ENCODE measurements at regions not wholly inside any gene's neighbourhood (a gene's known extent, or its start where the extent isn't known, plus 50 kb on each side); places are given as distances from the start of the nearest gene placed in this dataset.

DNA sequence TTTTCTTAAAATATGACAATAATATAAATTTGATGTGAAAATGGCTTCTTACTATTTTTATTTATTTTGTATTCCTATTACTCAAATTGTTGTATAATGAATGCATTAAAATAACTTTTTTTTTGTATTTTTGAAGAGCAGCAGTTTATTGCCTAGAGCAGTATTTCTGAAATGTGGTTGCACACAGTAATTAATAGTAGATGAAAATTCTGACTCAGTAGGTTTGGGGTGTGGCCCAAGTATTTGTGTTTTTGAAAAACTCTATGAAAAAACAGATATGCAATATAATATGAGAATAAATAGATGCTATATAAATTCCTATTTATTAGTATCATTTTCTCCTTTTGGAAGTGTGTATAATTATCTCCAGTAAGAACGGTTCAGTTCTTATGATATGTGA, 2225.3 kb upstream of the C9orf72 start:
- H3K9me3 Mint-ChIP-seq: no peaks in the 10 kb centered on the region
- no peaks in the 10 kb centered on the region for H3K27me3 Mint-ChIP-seq
- ATAC-seq (no peak), DNase-seq (no peak)
- no peaks in the 10 kb centered on the region for H3K4me1 Mint-ChIP-seq
- no peak overlapping the region for H3K4me3 Mint-ChIP-seq
- no peak overlapping the region for H3K27ac Mint-ChIP-seq

DNA sequence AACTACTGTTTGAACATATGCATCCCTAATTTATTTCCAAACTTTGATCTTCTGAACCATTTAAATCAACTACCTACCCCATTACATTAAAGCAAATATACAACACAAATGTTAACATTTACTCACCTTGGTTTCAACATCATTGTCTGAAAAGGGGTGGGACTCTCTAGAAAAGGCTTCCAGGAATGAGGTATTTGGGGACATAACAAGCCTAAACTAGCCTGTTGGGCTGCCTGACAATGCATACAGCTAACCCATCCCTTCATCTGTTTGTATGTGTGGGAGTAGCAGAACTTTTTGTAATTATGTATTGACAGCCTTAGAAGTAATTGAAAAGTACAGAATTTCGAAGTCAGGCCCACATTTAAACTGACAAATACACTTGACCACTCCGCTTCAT, 2225.9 kb upstream of the C9orf72 start:
- Mint-ChIP-seq H3K9me3 (no peaks in the 10 kb centered on the region), H3K4me3 (no peak overlapping the region)
- ATAC-seq: no peak

GRCh38 chr9:29800821-29801220, 2227.5 kb upstream of the C9orf72 start:
- no peak overlapping the region for H3K27ac Mint-ChIP-seq
- H3K4me1 Mint-ChIP-seq: no peaks in the 10 kb centered on the region
- no peaks in the 10 kb centered on the region for H3K27me3 Mint-ChIP-seq
- ATAC-seq (no peak), DNase-seq (no peak)
- H3K9me3 Mint-ChIP-seq: no peaks in the 10 kb centered on the region
- no peak overlapping the region for H3K4me3 Mint-ChIP-seq

More for the DNA sequence above, 2225.9 kb upstream of the C9orf72 start:
- DNase-seq: no peak
- Mint-ChIP-seq H3K27ac (no peak overlapping the region), H3K27me3 (no peaks in the 10 kb centered on the region), H3K4me1 (no peaks in the 10 kb centered on the region)

DNA sequence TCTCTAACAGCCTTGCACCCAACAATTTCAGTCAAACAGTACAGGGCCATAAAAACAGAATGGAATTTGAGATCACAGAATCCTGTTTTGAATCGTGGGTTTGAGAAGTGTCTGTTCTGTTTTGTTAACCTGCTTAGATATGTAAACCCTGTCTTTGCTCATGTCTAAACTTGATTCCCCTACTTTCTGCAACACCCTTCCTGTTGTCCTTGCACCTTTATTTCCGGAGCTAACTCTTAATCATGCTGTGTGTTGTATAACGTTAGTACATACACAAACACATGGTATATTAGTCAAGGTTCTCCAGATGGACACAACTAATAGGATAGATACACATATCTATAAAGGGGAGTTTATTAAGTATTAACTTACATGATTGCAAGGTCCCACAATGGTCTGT, 2229.2 kb upstream of the C9orf72 start:
- no peaks in the 10 kb centered on the region for H3K4me1 Mint-ChIP-seq
- no peak overlapping the region for H3K4me3 Mint-ChIP-seq
- peaks cover 0 to 5% of the 10 kb centered on the region in 2 donors for H3K9me3 Mint-ChIP-seq
- no peaks in the 10 kb centered on the region for H3K27me3 Mint-ChIP-seq
- H3K27ac Mint-ChIP-seq: no peak overlapping the region
- DNase-seq (no peak), ATAC-seq (no peak)

DNA sequence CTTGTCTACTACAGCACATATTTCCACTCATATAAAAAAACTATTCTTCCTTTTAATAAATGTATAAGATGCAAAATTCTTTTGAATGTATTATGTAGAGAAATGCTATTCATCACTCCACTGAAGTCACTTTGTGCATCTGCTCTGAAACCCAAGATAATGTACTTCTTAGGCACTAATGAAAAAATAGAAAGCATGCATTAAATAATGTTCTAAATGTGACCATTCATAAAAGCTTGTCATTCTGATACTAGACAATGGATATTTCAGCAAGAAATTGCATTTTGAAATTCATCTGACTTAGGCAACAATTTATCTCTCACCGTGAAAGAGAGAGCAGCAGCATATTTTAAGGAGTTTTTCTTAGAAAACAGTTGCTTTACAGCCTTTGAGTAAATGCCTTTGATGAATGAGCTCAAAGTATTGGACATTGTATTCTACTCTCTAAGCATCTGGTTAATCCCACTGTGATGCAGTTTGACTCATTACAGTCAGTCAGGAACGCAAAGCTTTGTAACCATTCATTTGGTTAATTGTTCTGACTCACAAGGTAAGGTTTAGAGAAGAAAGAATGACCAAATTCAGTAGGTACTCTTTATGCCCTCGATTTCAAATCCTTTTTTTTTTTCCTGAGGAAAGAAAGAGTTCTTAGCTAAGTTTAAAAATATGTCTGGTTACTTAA, 2233.8 kb upstream of the C9orf72 start:
- no peak for ATAC-seq
- DNase-seq: no peak
- Mint-ChIP-seq H3K4me3 (no peak overlapping the region), H3K9me3 (peaks cover 5 to 17% of the 10 kb centered on the region in 2 donors), H3K27me3 (no peaks in the 10 kb centered on the region), H3K27ac (no peak overlapping the region), H3K4me1 (no peaks in the 10 kb centered on the region)

DNA sequence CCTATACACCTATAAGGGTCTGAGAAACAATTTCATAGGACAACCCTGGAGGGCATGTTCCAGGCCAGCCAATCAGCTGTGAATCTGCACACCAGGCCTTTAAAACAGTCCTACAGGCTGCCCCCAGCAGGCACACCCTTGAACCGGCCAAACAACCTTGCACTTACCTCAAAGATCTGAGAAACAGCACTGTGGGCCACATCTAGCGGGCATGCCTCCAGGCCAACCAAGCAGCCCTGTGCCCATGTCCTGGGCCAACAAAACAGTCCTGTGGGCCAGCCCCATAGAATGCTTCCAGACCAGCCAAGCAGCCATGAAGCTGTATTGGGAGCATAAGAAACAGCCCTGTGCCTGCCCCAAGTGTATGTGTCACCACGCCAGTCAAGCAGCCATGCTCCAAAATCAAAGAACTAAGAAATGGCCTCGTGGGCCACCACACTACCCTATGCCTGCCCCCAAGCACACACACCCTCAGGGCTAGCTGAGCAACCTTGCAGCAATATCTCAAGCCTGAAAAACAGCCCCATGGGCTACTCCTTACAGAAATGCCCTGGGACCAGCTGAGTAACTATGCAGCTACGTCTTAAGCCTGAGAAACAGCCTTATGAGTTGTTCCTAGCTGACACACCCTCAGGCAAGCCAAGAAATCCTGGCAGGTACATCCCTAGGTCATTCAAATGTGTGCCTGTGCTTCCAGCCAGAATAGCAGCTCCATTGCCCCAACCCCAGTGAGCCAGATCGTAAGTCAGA, 2243.8 kb upstream of the C9orf72 start:
- H3K4me3 Mint-ChIP-seq: no peak overlapping the region
- ATAC-seq: no peak
- H3K9me3 Mint-ChIP-seq: peaks cover 24 to 47% of the 10 kb centered on the region in 2 donors

GRCh38 chr9:29822458-29822857, 2249.2 kb upstream of the C9orf72 start:
- no peaks in the 10 kb centered on the region for H3K27me3 Mint-ChIP-seq
- no peak overlapping the region for H3K27ac Mint-ChIP-seq
- DNase-seq (no peak), ATAC-seq (no peak)
- H3K4me1 Mint-ChIP-seq: no peaks in the 10 kb centered on the region
- peaks cover 23 to 41% of the 10 kb centered on the region in 2 donors for H3K9me3 Mint-ChIP-seq
- no peak overlapping the region for H3K4me3 Mint-ChIP-seq

More for the DNA sequence above, 2243.8 kb upstream of the C9orf72 start:
- no peaks in the 10 kb centered on the region for H3K27me3 Mint-ChIP-seq
- no peak overlapping the region for H3K27ac Mint-ChIP-seq
- H3K4me1 Mint-ChIP-seq: no peaks in the 10 kb centered on the region
- DNase-seq: no peak

GRCh38 chr9:29826421-29826820, 2253.1 kb upstream of the C9orf72 start:
- H3K27ac Mint-ChIP-seq: no peak overlapping the region
- H3K27me3 Mint-ChIP-seq: no peaks in the 10 kb centered on the region
- DNase-seq (no peak), ATAC-seq (no peak)
- H3K4me1 Mint-ChIP-seq: no peaks in the 10 kb centered on the region
- no peak overlapping the region for H3K4me3 Mint-ChIP-seq
- H3K9me3 Mint-ChIP-seq: peaks cover 10 to 19% of the 10 kb centered on the region in 2 donors

- H3K27me3 Mint-ChIP-seq: no peaks in the 10 kb centered on the region
Observed at GRCh38 chr9:29830821-29831220, 2257.5 kb upstream of the C9orf72 start.

DNA sequence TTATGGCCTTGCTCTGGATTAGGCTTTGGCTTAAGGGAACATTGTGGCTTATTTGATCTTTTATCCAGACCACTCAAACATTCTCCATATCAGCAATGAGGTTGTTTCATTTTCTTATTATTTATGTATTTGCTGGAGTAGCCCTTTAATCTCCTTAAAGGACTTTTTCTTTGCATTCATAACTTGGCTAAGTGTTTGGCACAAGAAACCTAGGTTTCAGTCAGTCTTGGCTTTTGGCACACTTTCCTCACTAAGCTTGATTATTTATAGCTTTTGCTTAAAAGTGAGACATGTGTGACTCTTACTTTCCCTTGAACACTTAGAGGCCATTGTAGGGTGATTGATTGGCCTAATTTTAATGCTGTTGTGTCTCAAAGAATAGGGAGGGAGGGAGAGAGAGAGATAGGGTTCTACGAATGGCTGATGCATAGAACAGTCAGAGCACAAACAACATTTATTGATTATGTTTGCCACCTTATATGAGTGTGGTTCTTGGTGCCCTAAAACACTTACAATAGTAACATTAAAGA, 2265.3 kb upstream of the C9orf72 start:
- Mint-ChIP-seq H3K4me3 (no peak overlapping the region), H3K9me3 (peaks cover 4 to 6% of the 10 kb centered on the region in 2 donors), H3K27ac (no peak overlapping the region), H3K4me1 (no peaks in the 10 kb centered on the region), H3K27me3 (no peaks in the 10 kb centered on the region)
- ATAC-seq (no peak), DNase-seq (no peak)

More at GRCh38 chr9:29830821-29831220, 2257.5 kb upstream of the C9orf72 start:
- peaks cover 4 to 12% of the 10 kb centered on the region in 2 donors for H3K9me3 Mint-ChIP-seq
- no peaks in the 10 kb centered on the region for H3K4me1 Mint-ChIP-seq
- DNase-seq: no peak
- no peak overlapping the region for H3K27ac Mint-ChIP-seq
- ATAC-seq: no peak
- H3K4me3 Mint-ChIP-seq: no peak overlapping the region

DNA sequence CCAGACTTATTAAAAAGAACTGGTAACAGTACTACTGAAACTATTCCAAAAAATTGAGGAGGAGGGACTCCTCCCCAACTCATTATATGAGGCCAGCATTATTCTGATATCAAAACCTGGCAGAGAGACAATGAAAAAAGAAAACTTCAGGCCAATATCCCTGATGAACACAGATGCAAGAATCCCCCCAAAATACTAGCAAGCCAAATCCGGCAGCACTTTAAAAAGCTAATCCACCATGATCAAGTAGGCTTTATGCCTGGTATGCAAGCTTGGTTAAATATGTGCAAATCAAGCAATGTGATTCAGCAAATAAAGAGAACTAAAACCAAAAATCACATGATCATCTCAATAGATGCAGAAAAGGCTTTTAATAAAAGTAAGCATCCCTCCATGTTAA, 2271.0 kb upstream of the C9orf72 start:
- Mint-ChIP-seq H3K27ac (no peak overlapping the region), H3K27me3 (no peaks in the 10 kb centered on the region), H3K4me1 (no peaks in the 10 kb centered on the region), H3K4me3 (no peak overlapping the region), H3K9me3 (peaks cover 0 to 17% of the 10 kb centered on the region in 2 donors)
- ATAC-seq (no peak), DNase-seq (no peak)

DNA sequence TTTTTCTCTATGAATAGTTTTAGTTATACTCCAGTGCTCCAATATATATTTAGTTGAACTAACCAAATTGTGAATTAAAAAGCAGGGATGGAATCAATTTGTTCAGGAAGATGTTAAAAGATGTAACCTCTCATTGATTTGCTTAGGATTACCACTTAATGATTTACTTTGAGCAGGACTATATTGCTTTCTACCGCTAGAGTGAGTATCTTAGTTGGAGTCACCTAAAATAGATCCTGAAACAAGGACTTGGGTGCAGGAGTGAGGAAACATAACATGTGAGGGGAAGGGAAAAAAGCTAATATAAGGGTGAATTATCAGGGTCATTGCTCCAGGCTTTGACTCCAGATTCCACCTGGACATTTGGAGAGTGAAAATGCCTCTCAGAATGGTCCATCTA, 2277.4 kb upstream of the C9orf72 start:
- Mint-ChIP-seq H3K4me3 (no peak overlapping the region), H3K9me3 (peaks cover 0 to 2% of the 10 kb centered on the region in 2 donors), H3K27ac (no peak overlapping the region), H3K4me1 (no peaks in the 10 kb centered on the region), H3K27me3 (no peaks in the 10 kb centered on the region)
- DNase-seq (no peak), ATAC-seq (no peak)

DNA sequence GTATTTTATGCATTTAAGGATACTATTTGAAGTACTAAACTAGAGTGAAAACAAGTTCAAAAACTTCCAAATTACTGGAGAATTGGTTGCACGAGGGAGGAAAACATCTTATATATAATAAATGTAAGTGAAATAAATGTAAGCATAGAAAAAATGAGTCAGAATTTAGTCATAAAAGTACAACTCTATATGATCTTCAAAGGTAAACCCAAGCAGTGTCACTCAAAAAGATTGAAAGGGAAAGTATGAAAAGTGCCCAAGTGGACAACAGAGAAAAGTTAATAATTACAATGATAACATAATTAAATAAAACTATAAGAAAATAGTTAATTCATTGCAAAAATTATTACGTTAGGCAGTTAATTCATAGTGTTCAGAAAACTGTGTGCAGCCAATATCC, 2288.5 kb upstream of the C9orf72 start:
- H3K27ac Mint-ChIP-seq: no peak overlapping the region
- no peaks in the 10 kb centered on the region for H3K27me3 Mint-ChIP-seq
- ATAC-seq (no peak), DNase-seq (no peak)
- H3K4me3 Mint-ChIP-seq: no peak overlapping the region
- no peaks in the 10 kb centered on the region for H3K4me1 Mint-ChIP-seq
- H3K9me3 Mint-ChIP-seq: no peaks in the 10 kb centered on the region

DNA sequence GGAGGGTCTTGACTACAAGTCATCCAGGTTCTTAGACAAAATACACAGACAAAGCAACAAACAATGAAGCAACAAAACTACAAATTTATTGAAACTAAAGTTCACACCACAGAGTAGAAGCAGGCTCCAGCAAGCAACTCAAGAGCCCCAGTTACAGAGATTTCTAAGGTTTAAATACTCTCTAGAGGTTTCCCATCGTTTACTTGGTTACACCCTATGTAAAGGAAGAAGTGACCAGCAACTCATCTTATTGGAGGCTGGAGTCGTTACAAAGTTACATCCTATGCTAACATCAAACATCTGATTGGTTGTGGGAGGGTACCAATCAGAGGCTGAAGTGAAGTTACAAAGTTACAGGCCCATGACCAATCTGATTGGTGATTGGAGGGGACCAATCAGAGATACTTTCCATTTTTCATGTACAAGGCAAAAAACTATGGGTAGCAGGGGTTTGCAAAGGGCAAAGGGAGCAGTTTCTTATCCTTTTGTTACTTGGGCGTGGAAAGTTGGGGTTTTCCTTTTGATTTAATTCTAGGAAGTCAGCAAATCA, 2292.6 kb upstream of the C9orf72 start:
- Mint-ChIP-seq H3K27ac (no peak overlapping the region), H3K4me3 (no peak overlapping the region), H3K9me3 (peaks cover 7 to 8% of the 10 kb centered on the region in 2 donors), H3K27me3 (no peaks in the 10 kb centered on the region), H3K4me1 (no peaks in the 10 kb centered on the region)
- ATAC-seq (peak; percentile 45), DNase-seq (no peak)

DNA sequence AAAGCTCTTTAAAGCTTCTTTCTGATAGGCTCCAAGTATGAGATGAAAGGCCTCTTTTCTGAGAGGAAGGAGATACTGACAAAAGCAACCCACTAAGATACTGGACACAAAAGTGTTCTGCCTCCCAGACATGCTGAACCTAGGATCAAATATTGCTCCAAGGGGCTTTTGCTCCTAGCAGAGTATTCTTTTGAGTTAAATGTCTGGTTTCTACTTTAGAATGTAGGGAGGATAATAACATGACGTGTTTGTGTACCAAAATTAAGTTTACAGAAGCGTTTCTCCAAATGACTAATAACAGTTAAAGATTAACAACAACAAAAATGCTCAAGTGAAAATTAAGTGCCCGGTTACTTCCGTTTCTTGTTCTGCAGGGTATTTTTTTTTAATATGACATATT, 2293.3 kb upstream of the C9orf72 start:
- H3K9me3 Mint-ChIP-seq: peaks cover 7 to 8% of the 10 kb centered on the region in 2 donors
- no peaks in the 10 kb centered on the region for H3K4me1 Mint-ChIP-seq
- no peaks in the 10 kb centered on the region for H3K27me3 Mint-ChIP-seq
- no peak overlapping the region for H3K4me3 Mint-ChIP-seq
- no peak for DNase-seq
- peak; percentile 42 for ATAC-seq
- no peak overlapping the region for H3K27ac Mint-ChIP-seq

- Mint-ChIP-seq H3K4me3 (no peak overlapping the region), H3K9me3 (peaks cover 6 to 8% of the 10 kb centered on the region in 2 donors), H3K4me1 (no peaks in the 10 kb centered on the region), H3K27me3 (no peaks in the 10 kb centered on the region), H3K27ac (no peak overlapping the region)
- no peak for DNase-seq
- no peak for ATAC-seq
Observed at GRCh38 chr9:29873579-29873978, 2300.3 kb upstream of the C9orf72 start.

Data from stimulated activated naive CD8-positive, alpha-beta T cell treated with anti-CD3 and anti-CD28 coated beads, Interleukin-15, amount 100 ng/mL, for 72 hours (primary cell).